Glomerular endothelial cell (primary cell): ENCODE measurements at regions not wholly inside any gene's neighbourhood (a gene's known extent, or its start where the extent isn't known, plus 50 kb on each side); places are given as distances from the start of the nearest gene placed in this dataset.

ENCODE experiments used
- DNase-seq: peaks from one replicate; pipeline ENCODE4 v3.0.0-alpha.2; 2011; ENCODE audit warnings: low read depth, low spot score; ENCODE audit errors: extremely low read depth

DNA sequence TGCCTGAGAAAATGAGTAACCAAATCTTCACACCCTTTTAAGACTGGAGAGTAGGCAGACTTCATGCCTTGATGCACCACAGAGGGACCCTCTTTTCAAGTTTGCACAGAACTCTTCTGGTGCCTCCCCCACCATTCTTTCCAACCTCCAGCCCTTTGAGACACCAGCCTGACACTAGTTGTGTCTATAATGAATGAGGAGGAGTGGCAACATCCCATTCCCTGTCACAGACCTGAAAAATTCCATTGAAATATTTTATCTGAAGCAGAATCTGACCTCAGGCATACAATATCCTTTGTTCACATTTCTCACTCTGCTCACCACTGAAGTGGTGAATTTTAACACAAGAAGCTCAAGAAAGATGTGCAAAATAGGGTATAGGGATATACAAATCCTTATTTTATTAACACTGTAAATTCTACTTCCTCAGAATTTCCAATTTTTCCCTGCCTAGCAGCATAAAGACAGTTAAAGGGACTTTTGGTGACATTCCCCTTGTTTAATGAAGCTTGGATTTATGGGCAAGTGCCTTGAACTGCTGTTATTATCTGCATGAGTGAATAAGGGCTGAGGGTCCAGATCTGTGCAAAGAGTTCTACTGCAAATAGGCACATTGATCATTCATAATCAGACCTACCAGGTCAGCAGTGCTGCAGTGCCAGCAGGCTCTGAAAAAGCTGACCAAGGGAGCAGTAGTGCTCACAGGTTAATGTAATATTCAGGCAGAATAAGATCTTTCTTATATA is 149.9 kb upstream of the PAQR3 start:
- no peak for DNase-seq

- DNase-seq: no peak
Measured at GRCh38 chr4:79087071-79087470, 147.8 kb upstream of the PAQR3 start.

GRCh38 chr4:79083406-79084010 is 144.3 kb upstream of the PAQR3 start:
- DNase-seq: no peak

GRCh38 chr4:79082997-79083396 is 143.8 kb upstream of the PAQR3 start:
- DNase-seq: no peak

DNA sequence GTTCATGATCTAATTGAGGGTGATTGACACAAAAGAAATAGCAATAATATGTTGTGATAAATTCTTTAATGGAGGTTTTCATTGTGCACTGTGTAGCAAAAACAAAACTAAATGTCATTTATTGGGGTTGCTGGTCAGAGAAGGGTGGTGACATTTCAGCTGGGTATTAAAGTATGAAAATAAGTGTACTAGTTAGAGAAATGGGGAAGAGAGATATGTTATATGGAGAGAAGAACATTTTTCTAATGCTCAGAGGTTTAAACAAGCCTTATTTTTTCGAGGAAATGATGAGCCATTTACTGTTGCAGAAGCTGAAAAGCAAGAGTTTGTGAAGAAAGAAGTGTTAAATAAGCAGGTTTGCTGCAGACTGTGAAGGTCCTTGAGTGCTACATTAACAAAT is 142.7 kb upstream of the PAQR3 start:
- DNase-seq: no peak

DNA sequence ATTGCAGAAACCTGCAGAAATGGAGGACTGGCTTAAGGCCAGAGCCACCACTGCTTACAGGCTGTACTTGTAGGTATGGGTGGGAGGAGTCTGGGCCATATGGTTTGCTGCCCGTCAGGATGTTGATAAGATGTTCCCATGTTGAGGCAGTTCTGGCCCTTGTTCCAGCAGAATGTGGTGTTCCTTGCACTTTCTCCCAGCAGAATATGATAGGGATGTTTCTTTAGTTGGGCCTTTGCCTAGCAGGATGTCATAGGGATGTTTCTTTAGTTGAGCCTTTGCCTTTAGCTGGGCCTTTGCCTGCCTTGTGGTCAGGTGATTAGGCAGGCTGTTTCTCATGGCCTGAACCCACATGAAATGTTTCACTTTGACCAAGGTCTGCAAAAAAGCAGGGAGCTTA is 139.1 kb upstream of the PAQR3 start:
- DNase-seq: no peak

- no peak for DNase-seq
Measured at GRCh38 chr4:79074040-79074439, 134.8 kb upstream of the PAQR3 start.

DNA sequence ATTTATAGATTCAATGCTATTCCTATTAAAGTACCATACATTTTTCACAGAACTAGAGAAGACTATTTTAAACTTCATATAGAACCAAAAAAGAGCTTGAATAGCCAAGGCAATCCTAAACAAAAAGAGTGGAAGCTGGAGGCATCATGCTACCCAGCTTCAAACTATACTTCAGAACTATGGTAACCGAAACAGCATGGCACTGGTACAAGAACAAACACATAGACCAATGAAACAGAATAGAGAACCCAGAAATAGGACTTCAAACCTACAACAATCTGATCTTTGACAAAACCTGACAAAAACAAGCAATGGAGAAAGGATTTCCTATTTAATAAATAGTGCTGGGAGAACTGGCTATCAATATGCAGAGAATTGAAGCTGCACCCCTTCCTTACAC is 134.2 kb upstream of the PAQR3 start:
- no peak for DNase-seq

- no peak for DNase-seq
Measured at GRCh38 chr4:79065262-79065661, 126.0 kb upstream of the PAQR3 start.

DNA sequence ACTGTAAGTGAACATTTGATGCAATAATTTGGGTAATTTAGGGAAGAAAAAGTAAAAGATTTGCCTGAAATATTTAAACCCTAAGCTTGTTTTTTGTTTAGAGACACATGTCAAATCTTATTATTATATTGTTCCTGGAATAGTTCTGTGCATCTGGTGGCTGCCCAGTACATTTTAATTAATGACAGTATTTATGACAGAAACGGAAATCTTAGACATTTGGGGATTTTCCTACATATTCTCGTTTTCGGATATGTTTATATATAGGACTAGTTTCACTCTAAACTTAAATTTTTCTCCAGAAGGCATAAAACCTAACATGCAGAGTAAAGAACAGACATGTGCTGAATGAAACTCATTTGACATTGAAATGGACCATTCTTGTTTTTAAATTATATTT is 125.6 kb upstream of the PAQR3 start:
- no peak for DNase-seq

DNA sequence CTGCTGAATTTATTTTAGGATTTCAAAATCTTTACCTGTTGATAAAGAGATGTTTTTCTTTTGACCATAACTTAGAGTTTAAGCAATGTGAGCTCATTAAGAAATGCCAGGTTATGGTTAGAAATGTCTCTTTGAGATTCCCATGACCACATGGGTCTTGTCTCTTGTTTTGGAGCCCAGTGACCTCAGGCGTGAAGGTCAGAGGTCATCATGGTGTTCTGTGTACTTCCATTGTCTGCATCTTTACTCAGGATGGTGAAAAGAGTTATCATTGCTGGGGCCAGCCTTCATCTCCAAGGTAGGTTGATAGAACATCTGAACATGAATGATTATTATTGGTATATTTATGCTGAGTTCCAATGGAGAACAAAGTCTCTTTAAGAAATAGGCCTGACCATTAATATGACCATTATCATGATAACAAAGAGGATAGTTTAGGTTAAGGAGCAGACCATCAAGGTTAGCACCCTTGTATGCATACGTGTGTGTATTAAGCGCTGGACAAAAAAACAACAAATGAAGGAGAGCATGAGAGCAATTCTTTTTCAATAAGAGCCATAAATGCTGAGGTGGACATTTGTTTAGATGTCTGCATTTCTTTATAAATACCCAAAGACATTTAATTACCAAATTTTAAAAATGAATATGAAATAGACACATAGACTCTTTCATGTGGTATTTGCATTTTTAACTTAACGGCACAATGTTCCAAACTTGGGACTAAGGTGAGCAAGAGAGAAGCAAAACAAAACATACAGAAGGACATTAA is 120.6 kb upstream of the PAQR3 start:
- no peak for DNase-seq

DNA sequence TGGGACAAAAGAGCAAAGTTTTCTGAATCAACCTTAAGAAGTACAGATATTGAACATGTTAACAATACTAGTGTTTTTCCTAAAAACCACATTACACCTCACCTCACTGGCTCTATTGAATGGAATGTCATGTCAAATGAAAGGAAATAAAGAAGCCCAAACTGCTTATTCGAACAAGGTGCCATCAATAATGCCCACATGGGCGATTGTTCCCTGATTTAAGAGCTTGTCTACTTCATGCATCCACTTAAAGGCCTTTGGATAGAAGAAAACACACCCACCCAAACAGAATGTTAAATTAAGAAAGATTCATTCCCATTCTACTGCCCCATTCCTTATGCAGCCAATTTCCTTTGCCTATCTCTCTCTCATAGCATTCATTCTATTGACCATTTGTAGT is 118.5 kb upstream of the PAQR3 start:
- no peak for DNase-seq

- DNase-seq: no peak
Measured at GRCh38 chr4:79053754-79054153, 114.5 kb upstream of the PAQR3 start.

GRCh38 chr4:79050541-79050880 is 111.3 kb upstream of the PAQR3 start:
- no peak for DNase-seq

DNA sequence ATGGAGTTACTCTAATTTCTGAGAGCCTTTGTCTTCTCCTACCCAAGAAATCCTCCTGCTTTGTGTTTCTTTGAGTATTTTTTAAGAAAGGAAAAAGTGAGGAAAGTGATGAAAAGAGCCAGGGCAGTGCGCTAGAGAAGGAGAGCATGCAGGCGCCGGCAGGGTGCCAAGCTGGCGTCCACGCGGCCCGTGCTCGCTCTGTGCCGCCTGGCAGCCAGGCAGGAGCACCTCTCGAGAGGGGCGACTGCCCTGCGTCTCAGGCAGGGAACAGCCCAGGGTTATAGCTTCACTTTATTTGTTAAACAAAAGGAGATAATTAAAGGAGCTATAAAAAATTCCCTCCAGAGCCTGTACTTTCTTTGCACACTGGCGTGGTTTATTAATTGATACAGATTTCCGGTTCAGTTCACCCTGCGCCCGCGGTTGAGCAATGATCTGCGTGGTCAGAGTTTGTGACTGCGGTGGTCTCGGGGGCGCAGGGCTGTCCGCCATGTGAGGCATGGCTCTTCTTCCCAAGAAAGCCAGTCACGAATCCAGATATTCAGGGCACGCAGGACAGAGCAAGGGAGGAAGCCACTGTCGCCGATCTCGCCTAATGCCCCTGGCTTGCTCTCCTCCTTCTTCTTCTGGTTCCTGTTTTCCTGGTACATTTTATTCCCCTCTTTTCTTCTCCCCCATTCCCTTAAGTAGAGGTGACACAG is 110.8 kb upstream of the PAQR3 start:
- no peak for DNase-seq

DNA sequence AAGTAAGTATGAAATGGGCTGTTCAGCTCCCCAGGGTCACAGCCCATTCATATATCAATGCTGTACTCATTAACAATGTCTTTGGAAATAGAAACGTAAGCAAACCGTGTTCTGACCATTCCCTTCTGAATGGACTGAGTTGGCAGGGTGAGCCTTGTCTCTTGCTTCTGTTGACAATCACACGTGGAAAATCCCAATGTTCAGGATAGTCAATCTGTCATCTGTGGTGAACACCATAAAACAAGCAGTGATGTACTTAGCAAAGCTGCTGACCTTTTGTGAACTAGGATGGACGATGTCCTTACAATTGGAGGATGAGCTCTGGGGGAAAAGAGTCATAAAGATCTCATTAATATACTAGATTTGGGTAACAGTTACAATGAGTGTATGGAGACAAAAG is 109.6 kb upstream of the PAQR3 start:
- no peak for DNase-seq

DNA sequence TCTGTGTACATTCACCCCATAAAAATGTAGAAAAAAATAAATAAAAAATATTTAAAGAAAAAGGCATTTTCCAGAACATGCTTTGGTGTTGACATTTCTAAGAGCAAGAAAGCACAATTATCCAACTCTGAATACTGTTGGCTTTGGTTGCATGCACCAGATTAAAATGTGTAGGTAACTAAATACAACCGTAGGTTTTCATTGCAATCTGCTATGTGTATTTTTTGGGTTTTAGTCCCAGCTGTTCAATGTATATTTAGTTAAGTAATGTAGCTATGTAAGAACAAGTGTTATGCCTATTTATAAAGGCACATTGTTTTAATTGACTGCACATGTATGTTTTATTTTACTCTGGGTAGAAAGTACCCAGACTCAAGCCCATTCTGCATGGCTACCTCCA is 108.1 kb upstream of the PAQR3 start:
- DNase-seq: no peak

GRCh38 chr4:79046016-79046592 is 106.9 kb upstream of the PAQR3 start:
- no peak for DNase-seq

- no peak for DNase-seq
Measured at GRCh38 chr4:79044141-79044659, 105.0 kb upstream of the PAQR3 start.

DNA sequence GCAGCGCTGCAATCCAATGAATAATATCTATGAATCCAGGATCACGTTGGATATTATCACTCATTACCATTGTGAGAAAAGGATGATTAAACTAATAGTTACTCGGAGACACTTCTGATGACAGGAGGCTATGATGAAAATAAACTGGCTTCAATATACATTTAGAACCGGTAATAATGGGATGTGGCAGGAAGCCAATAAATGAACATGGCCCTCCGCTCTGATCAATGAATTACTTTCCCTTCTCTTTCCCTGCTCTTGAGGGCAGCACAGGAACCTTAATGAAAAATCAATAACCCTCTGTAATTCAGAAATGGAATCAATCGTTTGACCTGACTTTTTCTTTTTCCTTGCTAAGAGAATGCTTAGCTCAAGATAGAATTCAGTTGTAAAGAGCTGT is 103.9 kb upstream of the PAQR3 start:
- DNase-seq: no peak

DNA sequence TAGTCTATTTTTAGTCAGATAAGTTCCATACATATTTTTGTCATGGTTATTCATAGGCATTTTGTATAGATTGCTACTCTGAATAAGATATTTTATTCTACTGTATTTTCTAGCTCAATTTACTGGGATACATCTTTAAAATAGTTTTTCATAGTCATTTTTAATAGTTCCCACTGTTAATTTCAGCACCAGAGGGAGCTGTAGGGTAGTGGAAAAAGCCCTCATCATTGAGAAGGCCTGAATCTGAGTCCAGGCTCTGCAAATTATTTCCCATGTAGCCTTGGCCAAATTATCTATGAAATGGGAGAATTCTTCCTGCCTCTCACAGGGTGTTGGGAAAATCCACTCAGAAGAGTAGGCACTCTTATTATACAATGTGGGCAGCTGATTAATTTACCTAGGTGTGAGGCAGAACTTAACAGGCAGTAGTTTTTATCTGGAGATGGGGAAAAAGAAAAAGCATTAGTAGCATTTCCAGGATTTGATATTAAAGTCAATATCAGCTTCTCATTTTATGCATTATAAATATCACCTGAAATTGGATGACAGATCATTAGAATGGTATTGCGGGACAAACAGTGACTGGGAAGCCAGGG is 102.9 kb upstream of the PAQR3 start:
- peak; percentile 12 for DNase-seq
